Parathyroid adenoma (tissue), 2 donors: ENCODE measurements at regions not wholly inside any gene's neighbourhood (a gene's known extent, or its start where the extent isn't known, plus 50 kb on each side); places are given as distances from the start of the nearest gene placed in this dataset.

Experiments
- H2AFZ ChIP-seq: fragments of 300-600 bp; sonication (generic); one replicate; pipeline ENCODE4 v1.7.0; 2017; ENCODE audit warnings: antibody characterized with exemption, mild to moderate bottlenecking
- H3K27ac ChIP-seq: fragments of 300-600 bp; sonication (generic); one replicate; pipeline ENCODE4 v1.7.0; 2017
- H3K27me3 ChIP-seq: fragments of 300-600 bp; sonication (generic); one replicate; pipeline ENCODE4 v1.7.0; 2017; ENCODE audit warnings: low read length; ENCODE audit not compliant: control insufficient read depth, insufficient read depth
- H3K36me3 ChIP-seq: fragments of 300-600 bp; sonication (generic); one replicate; pipeline ENCODE4 v1.7.0; 2017; ENCODE audit warnings: low read length; ENCODE audit not compliant: control insufficient read depth, insufficient read depth
- H3K4me1 ChIP-seq: fragments of 300-600 bp; sonication (generic); one replicate; pipeline ENCODE4 v1.7.0; 2017; ENCODE audit warnings: control low read depth
- H3K4me2 ChIP-seq: fragments of 300-600 bp; sonication (generic); one replicate; pipeline ENCODE4 v1.7.0; 2017; ENCODE audit warnings: low read length
- H3K4me3 ChIP-seq: fragments of 300-600 bp; sonication (generic); one replicate; pipeline ENCODE4 v1.7.0; 2017; ENCODE audit warnings: low read depth, low read length
- H3K79me2 ChIP-seq: fragments of 300-600 bp; sonication (generic); one replicate; pipeline ENCODE4 v1.7.0; 2017; ENCODE audit warnings: control low read depth
- H3K9ac ChIP-seq: fragments of 300-600 bp; sonication (generic); one replicate; pipeline ENCODE4 v1.7.0; 2017; ENCODE audit warnings: mild to moderate bottlenecking
- H3K9me3 ChIP-seq: fragments of 300-600 bp; sonication (generic); one replicate; pipeline ENCODE4 v1.7.0; 2017; ENCODE audit warnings: low read length; ENCODE audit not compliant: control insufficient read depth
- TF ChIP-seq, protein P1 (sequence below): fragments of 300-600 bp; sonication (generic); IDR thresholded peaks from one replicate; pipeline ENCODE4 v1.7.0; 2017; ENCODE audit warnings: antibody characterized with exemption, mild to moderate bottlenecking
- donor health status: primary hyperparathyroidism.

DNA sequence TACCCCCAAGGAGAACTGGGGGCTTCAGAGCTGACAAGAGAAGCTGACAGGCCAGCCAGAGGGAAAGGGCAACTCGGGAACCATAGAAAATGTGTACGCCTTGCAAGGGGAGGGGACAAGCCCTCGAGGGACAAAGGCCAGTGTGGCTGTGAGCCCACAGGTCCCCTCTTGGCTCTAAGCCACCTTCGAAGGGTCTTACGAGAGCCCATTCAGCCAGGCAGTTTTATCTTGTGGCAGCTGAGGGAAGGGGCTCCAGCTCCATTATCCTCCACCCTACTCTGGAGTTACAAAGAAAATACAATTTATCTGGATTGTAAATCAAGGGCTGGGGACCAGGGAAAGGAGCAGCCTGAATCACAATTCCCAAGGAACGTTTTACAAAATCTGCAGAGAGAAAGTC is 159.5 kb upstream of the ZMIZ1 start:
- TF ChIP-seq, protein P1, sequence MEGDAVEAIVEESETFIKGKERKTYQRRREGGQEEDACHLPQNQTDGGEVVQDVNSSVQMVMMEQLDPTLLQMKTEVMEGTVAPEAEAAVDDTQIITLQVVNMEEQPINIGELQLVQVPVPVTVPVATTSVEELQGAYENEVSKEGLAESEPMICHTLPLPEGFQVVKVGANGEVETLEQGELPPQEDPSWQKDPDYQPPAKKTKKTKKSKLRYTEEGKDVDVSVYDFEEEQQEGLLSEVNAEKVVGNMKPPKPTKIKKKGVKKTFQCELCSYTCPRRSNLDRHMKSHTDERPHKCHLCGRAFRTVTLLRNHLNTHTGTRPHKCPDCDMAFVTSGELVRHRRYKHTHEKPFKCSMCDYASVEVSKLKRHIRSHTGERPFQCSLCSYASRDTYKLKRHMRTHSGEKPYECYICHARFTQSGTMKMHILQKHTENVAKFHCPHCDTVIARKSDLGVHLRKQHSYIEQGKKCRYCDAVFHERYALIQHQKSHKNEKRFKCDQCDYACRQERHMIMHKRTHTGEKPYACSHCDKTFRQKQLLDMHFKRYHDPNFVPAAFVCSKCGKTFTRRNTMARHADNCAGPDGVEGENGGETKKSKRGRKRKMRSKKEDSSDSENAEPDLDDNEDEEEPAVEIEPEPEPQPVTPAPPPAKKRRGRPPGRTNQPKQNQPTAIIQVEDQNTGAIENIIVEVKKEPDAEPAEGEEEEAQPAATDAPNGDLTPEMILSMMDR = no peak
- Histone ChIP-seq H2AFZ (no peak overlapping the region), H3K9me3 (no peaks in the 10 kb centered on the region), H3K36me3 (no peaks in the 10 kb centered on the region), H3K27ac (no peak overlapping the region), H3K4me1 (peaks cover 4% of the 10 kb centered on the region), H3K27me3 (no peaks in the 10 kb centered on the region), H3K4me2 (no peak overlapping the region), H3K79me2 (no peaks in the 10 kb centered on the region), H3K4me3 (no peak overlapping the region), H3K9ac (no peak overlapping the region)

DNA sequence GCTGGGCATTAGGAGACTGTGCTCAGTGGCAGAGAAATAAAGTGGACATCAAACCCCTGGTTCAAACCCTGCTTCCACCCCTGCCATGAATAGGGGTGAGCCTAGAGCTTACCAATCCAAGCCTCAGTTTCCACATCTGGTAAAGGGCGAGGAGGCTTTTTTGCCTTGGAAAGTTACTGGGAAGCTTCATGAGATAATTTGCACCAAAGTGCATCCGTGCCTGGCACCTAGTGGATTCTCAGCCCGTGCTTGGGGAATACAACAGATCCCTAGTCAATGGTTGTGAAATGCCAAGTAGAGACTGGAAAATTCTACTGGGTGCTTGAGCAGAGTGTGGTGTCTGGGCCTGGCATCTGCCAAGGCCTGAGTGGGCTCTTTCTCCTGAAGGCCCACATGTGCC is 158.7 kb upstream of the ZMIZ1 start:
- H3K4me3 ChIP-seq = no peak overlapping the region
- no peak overlapping the region for H3K9ac ChIP-seq
- TF ChIP-seq, protein P1 = no peak

DNA sequence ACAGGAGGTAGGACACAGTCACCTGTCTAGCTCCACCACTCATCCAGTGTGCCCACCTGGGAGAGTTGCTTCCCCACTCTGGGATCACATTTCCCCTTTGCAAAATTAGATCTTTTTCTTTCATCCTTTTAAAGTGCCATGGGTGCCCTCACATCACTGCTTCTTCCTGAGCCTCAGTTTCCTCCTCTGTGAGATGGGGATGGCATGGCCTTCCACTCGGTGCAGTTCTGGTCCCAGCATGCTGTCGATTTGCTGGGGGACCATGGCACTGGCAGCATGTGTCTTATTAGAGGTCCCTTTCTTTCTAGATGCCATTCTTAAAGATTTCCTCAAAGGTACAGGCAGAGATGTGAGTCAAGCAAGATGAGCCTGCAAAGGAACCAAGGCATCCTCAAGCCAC is 158.3 kb upstream of the ZMIZ1 start:
- Histone ChIP-seq H3K9ac (no peak overlapping the region), H3K27me3 (no peaks in the 10 kb centered on the region), H3K36me3 (no peaks in the 10 kb centered on the region), H3K79me2 (no peaks in the 10 kb centered on the region), H3K4me2 (no peak overlapping the region), H3K9me3 (no peaks in the 10 kb centered on the region), H3K4me1 (peaks cover 4% of the 10 kb centered on the region), H3K4me3 (no peak overlapping the region), H3K27ac (no peak overlapping the region), H2AFZ (no peak overlapping the region)
- TF ChIP-seq, protein P1 = no peak

More for the DNA sequence above, 158.7 kb upstream of the ZMIZ1 start:
- Histone ChIP-seq H3K27ac (no peak overlapping the region), H3K4me1 (peaks cover 4% of the 10 kb centered on the region), H3K4me2 (no peak overlapping the region), H3K79me2 (no peaks in the 10 kb centered on the region), H3K36me3 (no peaks in the 10 kb centered on the region), H2AFZ (no peak overlapping the region), H3K9me3 (no peaks in the 10 kb centered on the region), H3K27me3 (no peaks in the 10 kb centered on the region)

DNA sequence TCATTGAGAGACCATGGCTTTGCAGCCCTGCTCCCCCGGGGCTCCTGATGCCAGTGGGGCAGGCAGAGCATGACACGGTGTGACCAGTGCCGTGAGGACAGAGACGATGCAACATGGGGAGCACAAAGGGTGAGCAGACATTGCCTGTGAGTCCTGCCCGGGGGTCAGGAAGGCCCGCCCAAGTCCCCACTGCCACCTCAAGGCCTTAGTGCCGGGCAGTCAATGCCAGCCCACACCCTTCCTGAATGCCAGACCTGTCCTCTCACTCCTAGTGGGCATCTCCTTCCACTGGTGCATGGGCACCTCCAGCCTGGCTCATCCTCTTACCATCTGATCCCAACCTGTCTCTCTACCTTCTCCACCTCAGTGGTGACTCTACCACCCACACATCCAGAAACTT is 157.9 kb upstream of the ZMIZ1 start:
- Histone ChIP-seq H3K4me2 (no peak overlapping the region), H3K27me3 (no peaks in the 10 kb centered on the region), H3K9me3 (no peaks in the 10 kb centered on the region), H2AFZ (no peak overlapping the region), H3K79me2 (no peaks in the 10 kb centered on the region), H3K4me3 (no peak overlapping the region), H3K36me3 (no peaks in the 10 kb centered on the region), H3K9ac (no peak overlapping the region), H3K27ac (no peak overlapping the region), H3K4me1 (peaks cover 4% of the 10 kb centered on the region)
- TF ChIP-seq, protein P1 = no peak

DNA sequence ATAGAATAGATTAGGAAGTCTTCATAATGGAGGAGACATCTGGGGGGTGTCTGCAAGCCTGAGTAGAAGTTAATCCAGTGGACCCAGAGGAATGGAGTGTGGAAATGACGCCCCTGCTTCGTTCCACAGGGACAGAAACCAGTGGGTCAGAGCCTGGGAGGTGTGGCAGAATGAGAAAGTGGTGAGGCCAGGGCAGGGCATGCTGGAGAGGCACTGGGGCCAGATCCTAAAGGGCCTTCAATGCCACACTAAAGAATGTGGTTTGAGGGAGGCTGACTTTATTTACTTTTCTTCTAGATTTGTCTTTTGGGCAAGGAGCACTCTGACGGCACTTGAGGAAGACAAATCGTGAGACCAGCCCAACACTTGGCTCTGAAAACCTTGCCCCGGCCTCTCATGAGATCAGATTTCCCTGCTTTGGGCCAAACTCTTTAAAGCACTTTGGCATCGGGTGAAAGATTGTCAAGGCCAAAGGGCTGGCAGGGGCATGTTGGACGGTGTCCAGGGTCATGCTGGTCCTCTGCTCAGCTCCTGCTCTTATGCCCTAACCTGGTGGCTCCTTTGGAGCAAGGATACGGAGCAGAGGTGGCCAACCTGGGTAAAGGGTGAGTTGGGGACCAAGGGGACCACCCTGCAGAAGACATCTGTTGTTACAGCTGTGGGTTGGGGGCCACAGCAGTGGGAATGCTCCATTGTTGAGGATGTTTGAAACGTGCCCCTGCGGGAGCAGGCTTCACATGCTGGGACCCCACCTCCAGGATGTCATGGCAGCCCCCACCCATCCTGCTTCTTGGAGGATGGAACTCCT is 157.0 kb upstream of the ZMIZ1 start:
- Histone ChIP-seq H3K36me3 (no peaks in the 10 kb centered on the region), H3K27me3 (no peaks in the 10 kb centered on the region), H3K9ac (no peak overlapping the region), H3K4me2 (no peak overlapping the region), H3K4me1 (peaks cover 4% of the 10 kb centered on the region), H3K9me3 (no peaks in the 10 kb centered on the region), H2AFZ (no peak overlapping the region), H3K4me3 (no peak overlapping the region), H3K27ac (no peak overlapping the region), H3K79me2 (no peaks in the 10 kb centered on the region)
- TF ChIP-seq, protein P1 = no peak
